ENCODE measurements at regions not wholly inside any gene's neighbourhood (a gene's known extent, or its start where the extent isn't known, plus 50 kb on each side); places are given as distances from the start of the nearest gene placed in this dataset.

DNA sequence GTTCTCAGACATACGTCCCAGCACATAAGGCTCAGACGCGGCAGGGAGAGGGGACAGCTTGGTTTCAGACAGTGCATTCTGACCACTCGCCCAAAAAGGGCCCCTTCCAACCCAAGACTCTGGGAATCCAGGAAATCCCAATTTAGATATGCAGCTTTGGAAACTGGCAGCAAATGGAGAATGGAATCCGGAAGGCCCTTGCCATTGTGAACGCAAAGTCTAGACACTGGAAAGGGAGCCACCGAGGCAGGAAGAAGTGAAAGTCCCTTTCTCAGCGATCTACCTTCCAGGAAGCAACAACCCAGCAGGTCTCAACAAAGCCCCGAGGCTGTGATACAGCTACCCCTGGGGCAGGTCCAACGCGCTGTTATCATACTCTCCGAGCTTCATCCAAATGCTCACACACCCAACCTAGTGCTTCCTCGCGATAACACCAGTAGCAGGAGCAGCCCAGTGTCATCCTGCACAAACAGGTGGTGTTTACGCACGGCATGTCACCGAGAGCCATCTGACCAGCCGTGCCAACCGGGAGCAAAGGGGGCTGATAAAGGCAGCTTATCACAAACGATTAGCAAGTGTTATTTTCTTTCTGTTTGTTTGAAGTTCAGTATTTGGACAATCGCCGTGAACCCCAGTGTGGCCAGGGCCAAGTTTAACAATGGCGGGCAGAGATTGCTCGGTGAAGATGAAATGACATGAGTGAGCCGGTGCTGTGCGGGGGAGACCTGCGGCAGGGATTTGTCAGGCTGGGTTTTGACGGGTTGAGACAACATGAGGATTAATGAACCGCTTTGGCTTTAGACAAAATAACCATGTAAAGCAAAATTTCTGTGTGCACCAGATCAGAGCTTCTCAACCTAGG lies 240.6 kb downstream of the FOXL1 start:
- Histone ChIP-seq H3K36me3 (ENCODE audit: control insufficient read depth in 2 of 2, insufficient read depth in 2 of 2, low read length in 1 of 2) (no peaks in the 10 kb centered on the region), H3K9me3 (ENCODE audit: control insufficient read depth in 2 of 2, insufficient read depth in 1 of 2, low read length in 1 of 2) (no peaks in the 10 kb centered on the region), H3K4me1 (ENCODE audit: control insufficient read depth in 2 of 2, insufficient read depth in 2 of 2, low read length in 2 of 2) (no peaks in the 10 kb centered on the region), H3K27me3 (ENCODE audit: control insufficient read depth in 2 of 2, insufficient read depth in 1 of 2, low read length in 1 of 2) (peaks cover 0 to 10% of the 10 kb centered on the region in 2 donors), H3K27ac (ENCODE audit: low read depth in 1 of 2, low read length in 1 of 2) (no peak overlapping the region), H3K4me3 (ENCODE audit: low read length in 2 of 2) (no peak overlapping the region)
- no peak for DNase-seq (ENCODE audit: low read depth in 6 of 9, low spot score in 9 of 9)
- 66% methylated on average over 29 of the region's 29 CpGs for WGBS

DNA sequence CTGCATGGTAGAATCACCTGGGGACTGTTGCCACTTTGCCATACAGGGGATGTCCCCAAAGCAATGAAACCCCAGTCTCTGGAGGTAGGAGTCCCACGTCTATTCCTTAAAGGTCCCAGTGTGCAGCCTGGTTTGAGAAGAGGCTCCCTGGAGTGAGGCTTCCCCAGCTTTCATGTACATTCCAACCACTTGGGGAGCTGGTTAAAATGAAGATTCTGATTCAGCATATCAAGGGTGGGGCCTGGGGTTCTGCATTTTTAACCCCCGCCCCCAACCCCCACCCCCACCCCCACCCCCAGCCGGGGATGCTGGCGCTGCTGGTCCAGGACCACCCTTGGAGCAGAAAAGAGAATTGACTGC lies 241.2 kb downstream of the FOXL1 start:
- Histone ChIP-seq H3K36me3 (ENCODE audit: control insufficient read depth in 2 of 2, insufficient read depth in 2 of 2, low read length in 1 of 2) (no peaks in the 10 kb centered on the region), H3K4me3 (ENCODE audit: low read length in 2 of 2) (no peak overlapping the region), H3K27ac (ENCODE audit: low read depth in 1 of 2, low read length in 1 of 2) (no peak overlapping the region), H3K4me1 (ENCODE audit: control insufficient read depth in 2 of 2, insufficient read depth in 2 of 2, low read length in 2 of 2) (no peaks in the 10 kb centered on the region), H3K9me3 (ENCODE audit: control insufficient read depth in 2 of 2, insufficient read depth in 1 of 2, low read length in 1 of 2) (peaks cover 0 to under 1% of the 10 kb centered on the region in 2 donors), H3K27me3 (ENCODE audit: control insufficient read depth in 2 of 2, insufficient read depth in 1 of 2, low read length in 1 of 2) (peaks cover 0 to 10% of the 10 kb centered on the region in 2 donors)
- DNase-seq (ENCODE audit: low read depth in 6 of 9, low spot score in 9 of 9): no peak
- 72% methylated on average over 4 of the region's 4 CpGs for WGBS

DNA sequence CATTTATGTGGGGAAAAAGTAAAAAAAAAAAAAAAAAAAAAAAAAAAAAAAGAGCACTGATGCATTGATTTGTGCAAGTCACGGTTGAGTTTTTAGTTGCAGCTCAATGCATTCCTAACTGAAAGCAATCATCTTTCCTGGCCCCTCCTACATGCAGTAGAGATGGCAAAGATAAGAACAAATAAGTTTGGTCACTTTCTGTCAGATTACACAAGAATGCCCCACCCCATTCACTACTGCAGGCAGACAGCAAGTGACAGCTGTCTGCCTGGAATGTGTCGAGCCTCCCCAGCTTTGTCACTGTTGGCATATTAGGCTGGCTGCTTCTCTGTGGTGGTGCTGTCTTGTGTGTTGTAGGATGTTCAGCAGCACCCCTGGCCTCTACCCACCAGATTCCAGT lies 243.5 kb downstream of the FOXL1 start:
- no peak for DNase-seq (ENCODE audit: low read depth in 6 of 9, low spot score in 9 of 9)
- no peak overlapping the region for H3K4me3 ChIP-seq (ENCODE audit: low read length in 2 of 2)
- H3K27ac ChIP-seq (ENCODE audit: low read depth in 1 of 2, low read length in 1 of 2): no peak overlapping the region
- H3K27me3 ChIP-seq (ENCODE audit: control insufficient read depth in 2 of 2, insufficient read depth in 1 of 2, low read length in 1 of 2): peaks cover 0 to 27% of the 10 kb centered on the region in 2 donors
- 98% methylated on average over 2 of the region's 2 CpGs for WGBS
- no peaks in the 10 kb centered on the region for H3K4me1 ChIP-seq (ENCODE audit: control insufficient read depth in 2 of 2, insufficient read depth in 2 of 2, low read length in 2 of 2)
- peaks cover 0 to 1% of the 10 kb centered on the region in 2 donors for H3K9me3 ChIP-seq (ENCODE audit: control insufficient read depth in 2 of 2, insufficient read depth in 1 of 2, low read length in 1 of 2)
- no peaks in the 10 kb centered on the region for H3K36me3 ChIP-seq (ENCODE audit: control insufficient read depth in 2 of 2, insufficient read depth in 2 of 2, low read length in 1 of 2)

DNA sequence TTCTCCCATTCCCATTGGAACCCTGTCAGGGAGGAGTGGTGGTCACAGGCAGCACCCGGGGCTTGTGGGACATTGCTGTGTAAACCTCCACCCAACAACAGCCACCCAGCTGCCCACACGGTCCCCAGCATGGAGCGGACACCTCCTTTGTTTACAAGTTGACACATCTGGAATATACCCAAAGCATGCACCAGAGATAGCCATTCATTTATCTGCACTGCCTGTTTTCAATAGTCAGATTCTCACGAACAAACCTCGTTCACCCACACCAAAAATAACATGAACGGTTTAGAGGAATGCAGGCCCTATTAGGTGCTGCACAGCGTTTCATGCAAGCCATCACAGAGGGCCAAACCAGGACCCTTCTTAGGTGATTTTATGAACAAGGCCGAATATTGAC lies 244.8 kb downstream of the FOXL1 start:
- no peak for DNase-seq (ENCODE audit: low read depth in 6 of 9, low spot score in 9 of 9)
- Histone ChIP-seq H3K4me3 (ENCODE audit: low read length in 2 of 2) (no peak overlapping the region), H3K27ac (ENCODE audit: low read depth in 1 of 2, low read length in 1 of 2) (no peak overlapping the region), H3K36me3 (ENCODE audit: control insufficient read depth in 2 of 2, insufficient read depth in 2 of 2, low read length in 1 of 2) (no peaks in the 10 kb centered on the region), H3K4me1 (ENCODE audit: control insufficient read depth in 2 of 2, insufficient read depth in 2 of 2, low read length in 2 of 2) (peaks cover 0 to 5% of the 10 kb centered on the region in 2 donors), H3K27me3 (ENCODE audit: control insufficient read depth in 2 of 2, insufficient read depth in 1 of 2, low read length in 1 of 2) (peaks cover 0 to 37% of the 10 kb centered on the region in 2 donors), H3K9me3 (ENCODE audit: control insufficient read depth in 2 of 2, insufficient read depth in 1 of 2, low read length in 1 of 2) (peaks cover 0 to 1% of the 10 kb centered on the region in 2 donors)
- 91% methylated on average over 8 of the region's 8 CpGs for WGBS

DNA sequence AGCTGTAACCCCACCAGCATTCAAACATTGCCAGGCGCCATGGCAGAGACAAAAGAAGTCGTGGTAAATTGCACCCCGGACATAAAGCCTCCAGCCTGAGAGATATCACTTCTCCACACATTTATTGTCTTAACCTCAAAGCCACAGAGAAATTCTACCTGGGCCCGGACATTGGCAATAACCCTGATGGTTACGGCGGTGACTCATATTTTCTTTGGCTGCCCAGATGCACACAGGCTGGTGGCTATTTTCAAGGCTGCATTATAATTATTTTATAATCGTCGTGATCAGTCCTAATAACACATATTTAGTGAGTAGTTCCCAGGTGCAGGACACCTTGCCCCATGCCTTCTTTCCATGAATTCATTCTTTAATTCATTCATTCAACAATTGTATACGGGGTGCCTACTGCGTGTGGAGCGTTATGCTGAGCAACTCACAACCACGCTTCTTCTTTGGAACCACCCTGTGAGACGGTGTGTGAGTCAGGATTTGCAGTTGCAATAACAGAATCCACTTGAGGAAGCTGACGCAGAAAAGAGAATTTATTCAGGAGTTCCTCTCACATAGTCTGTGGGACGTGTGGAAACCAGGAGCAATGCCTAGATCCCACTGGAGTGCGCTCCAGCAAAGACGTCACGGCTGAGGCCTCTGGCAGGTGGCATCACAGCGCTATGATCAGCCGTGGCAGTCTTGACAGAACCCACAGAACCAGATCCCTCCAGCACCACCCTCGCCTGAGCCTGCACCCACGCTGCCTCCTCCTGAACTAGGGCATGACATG lies 245.7 kb downstream of the FOXL1 start:
- no peak overlapping the region for H3K4me3 ChIP-seq (ENCODE audit: low read length in 2 of 2)
- peaks cover 0 to 1% of the 10 kb centered on the region in 2 donors for H3K9me3 ChIP-seq (ENCODE audit: control insufficient read depth in 2 of 2, insufficient read depth in 1 of 2, low read length in 1 of 2)
- H3K4me1 ChIP-seq (ENCODE audit: control insufficient read depth in 2 of 2, insufficient read depth in 2 of 2, low read length in 2 of 2): peaks cover 0 to 5% of the 10 kb centered on the region in 2 donors
- DNase-seq (ENCODE audit: low read depth in 6 of 9, low spot score in 9 of 9): no peak
- no peaks in the 10 kb centered on the region for H3K36me3 ChIP-seq (ENCODE audit: control insufficient read depth in 2 of 2, insufficient read depth in 2 of 2, low read length in 1 of 2)
- WGBS: 86% methylated on average over 22 of the region's 22 CpGs
- H3K27ac ChIP-seq (ENCODE audit: low read depth in 1 of 2, low read length in 1 of 2): no peak overlapping the region
- peaks cover 0 to 34% of the 10 kb centered on the region in 2 donors for H3K27me3 ChIP-seq (ENCODE audit: control insufficient read depth in 2 of 2, insufficient read depth in 1 of 2, low read length in 1 of 2)

DNA sequence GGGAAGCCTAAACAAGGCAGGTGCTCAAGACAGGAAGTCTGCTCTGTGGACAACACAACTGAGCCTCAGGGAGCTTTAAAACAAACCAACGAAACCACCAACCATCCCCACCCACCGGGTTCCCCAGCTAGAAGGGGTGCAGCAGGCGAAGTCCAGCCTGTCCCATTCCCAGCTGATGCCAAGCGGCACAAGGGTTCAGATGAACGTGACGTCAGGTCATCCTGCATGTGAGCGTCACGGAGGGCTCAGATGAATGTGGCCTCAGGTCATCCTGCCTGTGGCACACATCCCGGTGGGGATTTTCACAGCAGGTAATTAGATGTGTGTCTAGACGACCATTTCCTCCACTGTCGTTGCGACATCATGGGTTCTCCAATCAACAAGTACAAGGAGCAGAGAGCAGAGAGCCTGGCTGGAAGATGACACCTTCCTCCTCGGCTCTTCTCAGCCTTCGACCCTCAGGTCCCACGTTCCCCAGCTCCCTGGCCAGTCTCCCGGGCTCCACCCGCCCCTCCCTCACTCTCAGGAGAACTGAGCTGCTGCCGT lies 246.5 kb downstream of the FOXL1 start:
- Histone ChIP-seq H3K27ac (ENCODE audit: low read depth in 1 of 2, low read length in 1 of 2) (no peak overlapping the region), H3K4me3 (ENCODE audit: low read length in 2 of 2) (no peak overlapping the region), H3K36me3 (ENCODE audit: control insufficient read depth in 2 of 2, insufficient read depth in 2 of 2, low read length in 1 of 2) (no peaks in the 10 kb centered on the region), H3K4me1 (ENCODE audit: control insufficient read depth in 2 of 2, insufficient read depth in 2 of 2, low read length in 2 of 2) (peaks cover 0 to 5% of the 10 kb centered on the region in 2 donors), H3K9me3 (ENCODE audit: control insufficient read depth in 2 of 2, insufficient read depth in 1 of 2, low read length in 1 of 2) (peaks cover 0 to 1% of the 10 kb centered on the region in 2 donors), H3K27me3 (ENCODE audit: control insufficient read depth in 2 of 2, insufficient read depth in 1 of 2, low read length in 1 of 2) (peaks cover 0 to 31% of the 10 kb centered on the region in 2 donors)
- 58% methylated on average over 18 of the region's 18 CpGs for WGBS
- no peak for DNase-seq (ENCODE audit: low read depth in 6 of 9, low spot score in 9 of 9)

DNA sequence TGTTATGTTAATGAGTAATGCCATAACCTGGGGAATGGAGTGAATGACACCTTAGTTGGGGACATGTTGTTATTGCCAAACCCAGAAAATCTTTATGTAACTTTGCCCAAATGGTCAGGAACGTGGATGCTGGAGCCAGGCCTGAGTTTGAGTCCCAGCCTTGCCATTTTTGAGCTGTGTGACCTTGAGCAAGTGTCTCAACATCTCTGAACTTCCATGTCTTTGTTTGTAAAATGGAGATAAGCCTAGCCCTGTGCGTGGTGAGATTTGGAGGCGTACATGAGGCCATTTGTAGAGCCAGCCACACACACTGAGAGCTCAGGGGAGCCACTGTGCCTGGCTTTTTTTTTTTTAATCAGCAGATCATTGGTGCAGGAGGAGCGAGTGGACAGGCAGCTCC lies 247.3 kb downstream of the FOXL1 start:
- Histone ChIP-seq H3K27ac (ENCODE audit: low read depth in 1 of 2, low read length in 1 of 2) (no peak overlapping the region), H3K4me3 (ENCODE audit: low read length in 2 of 2) (no peak overlapping the region), H3K4me1 (ENCODE audit: control insufficient read depth in 2 of 2, insufficient read depth in 2 of 2, low read length in 2 of 2) (peaks cover 0 to 5% of the 10 kb centered on the region in 2 donors), H3K36me3 (ENCODE audit: control insufficient read depth in 2 of 2, insufficient read depth in 2 of 2, low read length in 1 of 2) (no peaks in the 10 kb centered on the region), H3K27me3 (ENCODE audit: control insufficient read depth in 2 of 2, insufficient read depth in 1 of 2, low read length in 1 of 2) (peaks cover 0 to 31% of the 10 kb centered on the region in 2 donors), H3K9me3 (ENCODE audit: control insufficient read depth in 2 of 2, insufficient read depth in 1 of 2, low read length in 1 of 2) (peaks cover 0 to 1% of the 10 kb centered on the region in 2 donors)
- DNase-seq (ENCODE audit: low read depth in 6 of 9, low spot score in 9 of 9): no peak
- WGBS: 77% methylated on average over 4 of the region's 4 CpGs

DNA sequence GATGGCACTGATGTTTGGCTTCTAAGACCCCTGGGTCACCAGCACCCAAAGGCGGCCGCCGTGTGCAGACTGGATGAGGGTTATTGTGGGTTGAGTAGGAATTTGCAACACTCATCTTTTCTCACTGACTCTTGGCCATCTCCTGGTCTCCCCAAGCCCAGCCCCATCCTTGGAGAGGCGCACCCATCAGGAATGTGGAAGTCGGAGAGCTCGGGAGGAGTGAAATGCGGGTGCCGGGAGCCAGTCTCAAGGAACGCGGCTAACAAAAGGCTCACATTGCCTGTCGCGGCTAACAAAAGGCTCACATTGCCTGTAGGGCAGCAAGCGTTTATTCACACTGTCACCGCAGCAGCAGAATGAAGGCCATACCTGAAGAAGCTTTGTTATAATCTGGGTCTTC lies 248.6 kb downstream of the FOXL1 start:
- Histone ChIP-seq H3K27ac (ENCODE audit: low read depth in 1 of 2, low read length in 1 of 2) (no peak overlapping the region), H3K27me3 (ENCODE audit: control insufficient read depth in 2 of 2, insufficient read depth in 1 of 2, low read length in 1 of 2) (peaks cover 0 to 31% of the 10 kb centered on the region in 2 donors), H3K36me3 (ENCODE audit: control insufficient read depth in 2 of 2, insufficient read depth in 2 of 2, low read length in 1 of 2) (no peaks in the 10 kb centered on the region), H3K9me3 (ENCODE audit: control insufficient read depth in 2 of 2, insufficient read depth in 1 of 2, low read length in 1 of 2) (peaks cover 0 to 1% of the 10 kb centered on the region in 2 donors), H3K4me1 (ENCODE audit: control insufficient read depth in 2 of 2, insufficient read depth in 2 of 2, low read length in 2 of 2) (peaks cover 0 to 5% of the 10 kb centered on the region in 2 donors), H3K4me3 (ENCODE audit: low read length in 2 of 2) (no peak overlapping the region)
- DNase-seq (ENCODE audit: low read depth in 6 of 9, low spot score in 9 of 9): no peak
- 42% methylated on average over 14 of the region's 14 CpGs for WGBS

DNA sequence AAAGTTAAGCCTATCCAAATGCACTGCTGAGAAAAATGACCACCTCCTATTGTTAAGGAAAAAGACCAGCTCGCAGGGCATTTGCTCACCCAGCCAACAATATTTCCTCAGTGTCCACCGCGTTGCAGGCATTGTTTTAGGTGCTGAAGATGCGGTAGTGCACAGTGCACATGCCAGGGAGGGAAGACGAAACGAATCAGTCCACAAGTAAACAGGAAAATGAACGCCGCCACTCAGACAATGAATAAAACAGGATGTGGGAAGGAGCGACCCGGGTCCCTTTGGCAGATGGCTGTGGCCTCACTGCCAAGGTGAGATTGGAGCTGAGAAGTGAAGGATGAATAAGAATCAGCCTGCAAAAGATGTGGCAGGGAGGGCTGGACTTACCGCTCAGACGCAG lies 249.2 kb downstream of the FOXL1 start:
- peaks cover 0 to 31% of the 10 kb centered on the region in 2 donors for H3K27me3 ChIP-seq (ENCODE audit: control insufficient read depth in 2 of 2, insufficient read depth in 1 of 2, low read length in 1 of 2)
- H3K27ac ChIP-seq (ENCODE audit: low read depth in 1 of 2, low read length in 1 of 2): no peak overlapping the region
- no peaks in the 10 kb centered on the region for H3K36me3 ChIP-seq (ENCODE audit: control insufficient read depth in 2 of 2, insufficient read depth in 2 of 2, low read length in 1 of 2)
- DNase-seq (ENCODE audit: low read depth in 6 of 9, low spot score in 9 of 9): no peak
- H3K9me3 ChIP-seq (ENCODE audit: control insufficient read depth in 2 of 2, insufficient read depth in 1 of 2, low read length in 1 of 2): peaks cover 0 to 1% of the 10 kb centered on the region in 2 donors
- peaks cover 0 to 5% of the 10 kb centered on the region in 2 donors for H3K4me1 ChIP-seq (ENCODE audit: control insufficient read depth in 2 of 2, insufficient read depth in 2 of 2, low read length in 2 of 2)
- WGBS: 17% methylated on average over 12 of the region's 12 CpGs
- H3K4me3 ChIP-seq (ENCODE audit: low read length in 2 of 2): no peak overlapping the region

Data from thymus (tissue), 11 donors.